Karpas-422 (cell line): ENCODE measurements at regions not wholly inside any gene's neighbourhood (a gene's known extent, or its start where the extent isn't known, plus 50 kb on each side); places are given as distances from the start of the nearest gene placed in this dataset.

Experiments used
- DNase-seq: peaks from one replicate; pipeline ENCODE4 v3.0.0-alpha.2; 2015
- H2AFZ ChIP-seq: fragments of 200-600 bp; sonication (generic); 2 replicates; pipeline ENCODE4 v1.6.1; 2014; ENCODE audit warnings: antibody characterized with exemption, low read length, mixed read lengths
- H3K27ac ChIP-seq: fragments of 200-600 bp; sonication (generic); 2 replicates; pipeline ENCODE4 v1.5.1; 2014; ENCODE audit warnings: mild to moderate bottlenecking, low read length, moderate library complexity
- H3K27me3 ChIP-seq: fragments of 200-600 bp; sonication (generic); 2 replicates; pipeline ENCODE4 v1.6.1; 2014; ENCODE audit warnings: low read length, mixed read lengths
- H3K36me3 ChIP-seq: fragments of 200-600 bp; sonication (generic); 2 replicates; pipeline ENCODE4 v1.6.1; 2014; ENCODE audit warnings: low read length, mixed read lengths; ENCODE audit not compliant: insufficient read depth
- H3K4me1 ChIP-seq: fragments of 200-600 bp; sonication (generic); 2 replicates; pipeline ENCODE4 v1.6.1; 2014; ENCODE audit warnings: mild to moderate bottlenecking, low read length, mixed read lengths
- H3K4me2 ChIP-seq: fragments of 200-600 bp; sonication (generic); 2 replicates; pipeline ENCODE4 v1.6.1; 2014; ENCODE audit warnings: low read length, low read depth, mild to moderate bottlenecking; ENCODE audit not compliant: poor library complexity, severe bottlenecking
- H3K4me3 ChIP-seq: fragments of 200-600 bp; sonication (generic); 2 replicates; pipeline ENCODE4 v1.5.1; 2014; ENCODE audit warnings: mild to moderate bottlenecking, antibody characterized with exemption, low read length, mixed read lengths
- H3K79me2 ChIP-seq: fragments of 200-600 bp; sonication (generic); 2 replicates; pipeline ENCODE4 v1.6.1; 2014; ENCODE audit warnings: mild to moderate bottlenecking, low read length, mixed read lengths
- H3K9ac ChIP-seq: fragments of 200-600 bp; sonication (generic); 2 replicates; pipeline ENCODE4 v1.6.0; 2014; ENCODE audit warnings: low read length
- H3K9me2 ChIP-seq: fragments of 200-600 bp; sonication (generic), shearing (Covaris generic); replicated peaks from 2 replicates; pipeline ENCODE4 v1.6.0; 2014; ENCODE audit warnings: mild to moderate bottlenecking, low read length, moderate library complexity; ENCODE audit not compliant: insufficient read depth
- H3K9me3 ChIP-seq: fragments of 300-700, 200-600 bp; sonication (generic); 2 replicates; pipeline ENCODE4 v1.6.1; 2014; ENCODE audit warnings: low read length, mixed read lengths
- H4K20me1 ChIP-seq: fragments of 200-600 bp; sonication (generic); 2 replicates; pipeline ENCODE4 v1.6.1; 2014; ENCODE audit warnings: mild to moderate bottlenecking, antibody characterized with exemption, low read length, low read depth; ENCODE audit not compliant: insufficient read depth

DNA sequence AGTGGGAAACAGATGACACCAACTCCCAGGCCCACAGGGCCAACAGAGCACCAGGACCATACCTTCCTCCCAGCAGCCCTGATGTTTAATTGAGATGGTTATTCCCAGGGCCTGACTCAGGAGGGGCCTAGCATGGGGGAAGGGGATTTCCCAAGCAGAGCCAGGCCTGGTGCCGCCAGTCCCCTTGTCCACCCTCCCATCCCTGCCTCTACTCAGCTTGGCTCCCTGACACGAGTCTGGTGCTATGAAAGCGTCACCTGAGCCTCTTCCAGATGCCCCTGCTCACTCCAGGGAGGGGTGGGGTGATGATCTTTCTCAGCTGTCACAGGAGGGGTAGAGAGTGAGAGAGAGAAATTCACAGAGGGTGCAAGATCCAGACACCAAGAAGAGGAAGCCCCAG, 72.7 kb downstream of the EFNB1 start:
- no peak for DNase-seq
- Histone ChIP-seq H2AFZ (no peak overlapping the region), H3K27ac (no peak overlapping the region), H3K4me2 (no peak overlapping the region), H3K9me2 (no peaks in the 10 kb centered on the region), H3K36me3 (no peaks in the 10 kb centered on the region), H3K9ac (no peak overlapping the region), H3K9me3 (no peaks in the 10 kb centered on the region), H3K79me2 (no peaks in the 10 kb centered on the region), H3K4me3 (no peak overlapping the region), H4K20me1 (no peaks in the 10 kb centered on the region), H3K4me1 (no peaks in the 10 kb centered on the region), H3K27me3 (no peaks in the 10 kb centered on the region)

DNA sequence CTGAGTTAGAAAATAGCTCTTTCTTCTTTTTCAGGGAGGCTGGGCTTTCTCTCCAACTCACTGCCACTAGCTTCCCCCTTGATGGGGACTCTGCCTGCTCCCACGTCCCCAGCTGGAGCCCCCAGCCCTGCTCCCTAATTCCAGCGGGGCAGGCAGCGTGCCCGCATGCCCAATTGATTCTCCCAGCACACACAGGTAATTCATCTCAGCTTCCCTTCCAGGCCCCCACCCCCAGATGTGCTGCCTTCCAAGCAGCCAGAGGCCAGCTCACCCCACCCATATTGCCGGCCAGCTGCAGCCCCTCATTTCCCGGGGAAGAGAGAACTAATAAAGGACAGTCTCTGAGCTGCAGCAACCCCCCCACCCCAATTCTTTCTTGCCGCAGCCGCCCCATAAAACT, 69.8 kb downstream of the EFNB1 start:
- no peak overlapping the region for H3K4me2 ChIP-seq
- no peaks in the 10 kb centered on the region for H4K20me1 ChIP-seq
- no peak overlapping the region for H2AFZ ChIP-seq
- no peaks in the 10 kb centered on the region for H3K9me2 ChIP-seq
- H3K27ac ChIP-seq, result no peak overlapping the region
- no peaks in the 10 kb centered on the region for H3K4me1 ChIP-seq
- H3K27me3 ChIP-seq, result no peaks in the 10 kb centered on the region
- no peak for DNase-seq
- H3K9ac ChIP-seq, result no peak overlapping the region
- H3K4me3 ChIP-seq, result no peak overlapping the region
- H3K79me2 ChIP-seq, result no peaks in the 10 kb centered on the region
- no peaks in the 10 kb centered on the region for H3K36me3 ChIP-seq
- no peaks in the 10 kb centered on the region for H3K9me3 ChIP-seq

- H3K27me3 ChIP-seq, result no peaks in the 10 kb centered on the region
- no peak overlapping the region for H3K27ac ChIP-seq
- H2AFZ ChIP-seq, result no peak overlapping the region
- H3K4me2 ChIP-seq, result no peak overlapping the region
- no peak overlapping the region for H3K9ac ChIP-seq
- no peaks in the 10 kb centered on the region for H3K9me2 ChIP-seq
- H3K36me3 ChIP-seq, result no peaks in the 10 kb centered on the region
- H3K4me1 ChIP-seq, result no peaks in the 10 kb centered on the region
- H4K20me1 ChIP-seq, result no peaks in the 10 kb centered on the region
- no peaks in the 10 kb centered on the region for H3K9me3 ChIP-seq
- DNase-seq, result no peak
- H3K4me3 ChIP-seq, result no peak overlapping the region
- H3K79me2 ChIP-seq, result no peaks in the 10 kb centered on the region
These were observed 68.5 kb downstream of the EFNB1 start for GRCh38 chrX:68897118-68897945.

DNA sequence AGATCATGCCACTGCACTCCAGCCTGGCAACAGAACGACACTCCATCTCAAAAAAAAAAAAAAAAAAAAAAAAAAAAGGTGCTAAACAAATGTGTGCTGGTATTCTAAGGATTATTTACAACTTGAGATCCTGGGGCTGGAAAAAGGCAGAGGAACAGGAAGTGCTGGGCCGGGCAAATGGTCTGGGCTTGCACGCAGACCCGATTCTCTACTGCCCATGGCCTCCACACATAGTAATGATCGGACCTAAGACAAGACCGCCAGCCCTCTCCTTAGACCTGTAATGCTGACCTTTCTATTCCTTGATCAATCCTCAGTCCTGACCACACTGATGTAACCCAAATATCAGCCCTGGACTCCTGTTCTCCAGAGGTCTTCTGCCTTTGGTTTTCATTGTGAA, 67.8 kb downstream of the EFNB1 start:
- no peaks in the 10 kb centered on the region for H3K9me3 ChIP-seq
- H3K36me3 ChIP-seq, result no peaks in the 10 kb centered on the region
- H3K9me2 ChIP-seq, result no peaks in the 10 kb centered on the region
- no peak overlapping the region for H3K27ac ChIP-seq
- no peak overlapping the region for H3K9ac ChIP-seq
- H3K4me3 ChIP-seq, result no peak overlapping the region
- no peak overlapping the region for H2AFZ ChIP-seq
- H3K4me2 ChIP-seq, result no peak overlapping the region
- no peaks in the 10 kb centered on the region for H3K79me2 ChIP-seq
- no peaks in the 10 kb centered on the region for H3K4me1 ChIP-seq
- no peaks in the 10 kb centered on the region for H4K20me1 ChIP-seq
- no peaks in the 10 kb centered on the region for H3K27me3 ChIP-seq
- no peak for DNase-seq

- Histone ChIP-seq H4K20me1 (no peaks in the 10 kb centered on the region), H3K4me2 (no peak overlapping the region), H3K36me3 (no peaks in the 10 kb centered on the region), H3K27me3 (no peaks in the 10 kb centered on the region), H3K27ac (no peak overlapping the region), H3K9me3 (no peaks in the 10 kb centered on the region), H3K9ac (no peak overlapping the region), H3K79me2 (no peaks in the 10 kb centered on the region), H3K4me3 (no peak overlapping the region), H3K9me2 (no peaks in the 10 kb centered on the region), H2AFZ (no peak overlapping the region), H3K4me1 (no peaks in the 10 kb centered on the region)
- DNase-seq, result no peak
These were observed 67.0 kb downstream of the EFNB1 start for GRCh38 chrX:68895778-68896177.

DNA sequence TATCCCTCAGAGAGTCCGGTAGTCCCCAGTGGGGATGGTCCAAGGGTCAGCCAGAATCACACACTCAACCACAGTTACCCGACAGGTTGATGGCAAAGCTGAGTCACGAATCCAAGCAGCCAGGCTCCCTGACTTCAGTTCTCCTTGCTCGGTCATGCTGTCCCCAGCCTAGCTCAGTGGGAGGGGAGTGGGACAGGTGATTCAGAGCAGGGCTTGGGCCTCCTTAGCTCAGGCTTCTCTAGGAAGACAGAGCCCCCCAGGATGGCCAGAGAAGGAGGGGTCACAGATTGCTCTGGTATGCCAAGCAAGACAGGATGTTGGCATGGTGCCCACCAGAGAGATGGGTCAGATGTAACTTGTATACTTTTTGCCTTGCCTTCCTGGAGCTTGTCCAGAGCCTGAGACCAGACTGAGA, 66.5 kb downstream of the EFNB1 start:
- Histone ChIP-seq H3K9me2 (no peaks in the 10 kb centered on the region), H3K27ac (no peak overlapping the region), H3K4me2 (no peak overlapping the region)

GRCh38 chrX:68894513-68895340, 65.9 kb downstream of the EFNB1 start:
- no peaks in the 10 kb centered on the region for H3K36me3 ChIP-seq
- H3K4me2 ChIP-seq, result no peak overlapping the region
- H2AFZ ChIP-seq, result no peak overlapping the region
- H3K9me3 ChIP-seq, result no peaks in the 10 kb centered on the region
- no peak overlapping the region for H3K27ac ChIP-seq
- no peak for DNase-seq
- no peak overlapping the region for H3K4me3 ChIP-seq
- no peak overlapping the region for H3K9ac ChIP-seq
- H3K79me2 ChIP-seq, result no peaks in the 10 kb centered on the region
- H3K27me3 ChIP-seq, result no peaks in the 10 kb centered on the region
- H3K4me1 ChIP-seq, result no peaks in the 10 kb centered on the region
- no peaks in the 10 kb centered on the region for H3K9me2 ChIP-seq
- H4K20me1 ChIP-seq, result no peaks in the 10 kb centered on the region

More for the DNA sequence above, 66.5 kb downstream of the EFNB1 start:
- Histone ChIP-seq H2AFZ (no peak overlapping the region), H3K9ac (no peak overlapping the region), H3K4me3 (no peak overlapping the region), H3K79me2 (no peaks in the 10 kb centered on the region), H3K4me1 (no peaks in the 10 kb centered on the region), H3K36me3 (no peaks in the 10 kb centered on the region), H4K20me1 (no peaks in the 10 kb centered on the region), H3K27me3 (no peaks in the 10 kb centered on the region), H3K9me3 (no peaks in the 10 kb centered on the region)
- no peak for DNase-seq

- no peaks in the 10 kb centered on the region for H3K27me3 ChIP-seq
- H2AFZ ChIP-seq, result no peak overlapping the region
- H3K9ac ChIP-seq, result no peak overlapping the region
- no peak overlapping the region for H3K4me2 ChIP-seq
- H4K20me1 ChIP-seq, result no peaks in the 10 kb centered on the region
- H3K9me3 ChIP-seq, result no peaks in the 10 kb centered on the region
- no peak for DNase-seq
- H3K9me2 ChIP-seq, result no peaks in the 10 kb centered on the region
- H3K4me1 ChIP-seq, result no peaks in the 10 kb centered on the region
- H3K27ac ChIP-seq, result no peak overlapping the region
- H3K4me3 ChIP-seq, result no peak overlapping the region
- no peaks in the 10 kb centered on the region for H3K79me2 ChIP-seq
- H3K36me3 ChIP-seq, result no peaks in the 10 kb centered on the region
These were observed 65.3 kb downstream of the EFNB1 start for GRCh38 chrX:68894142-68894512.
